A673 (cell line): ENCODE measurements at regions not wholly inside any gene's neighbourhood (a gene's known extent, or its start where the extent isn't known, plus 50 kb on each side); places are given as distances from the start of the nearest gene placed in this dataset.

Experiments
- EZH2 ChIP-seq: fragments of 200-600 bp; sonication (generic); IDR thresholded peaks from 2 replicates; pipeline ENCODE4 v1.6.1; 2017; ENCODE audit warnings: borderline replicate concordance, low read depth, mild to moderate bottlenecking, mixed read lengths, antibody characterized with exemption, low read length; ENCODE audit not compliant: poor library complexity, severe bottlenecking
- TF ChIP-seq, protein P1 (sequence below): fragments of 300-800, 200-600 bp; sonication (generic); conservative IDR thresholded peaks from 2 replicates; pipeline ENCODE4 v1.5.1; 2017; ENCODE audit warnings: low read depth, mild to moderate bottlenecking, antibody characterized with exemption, low read length, moderate library complexity, mixed read lengths

DNA sequence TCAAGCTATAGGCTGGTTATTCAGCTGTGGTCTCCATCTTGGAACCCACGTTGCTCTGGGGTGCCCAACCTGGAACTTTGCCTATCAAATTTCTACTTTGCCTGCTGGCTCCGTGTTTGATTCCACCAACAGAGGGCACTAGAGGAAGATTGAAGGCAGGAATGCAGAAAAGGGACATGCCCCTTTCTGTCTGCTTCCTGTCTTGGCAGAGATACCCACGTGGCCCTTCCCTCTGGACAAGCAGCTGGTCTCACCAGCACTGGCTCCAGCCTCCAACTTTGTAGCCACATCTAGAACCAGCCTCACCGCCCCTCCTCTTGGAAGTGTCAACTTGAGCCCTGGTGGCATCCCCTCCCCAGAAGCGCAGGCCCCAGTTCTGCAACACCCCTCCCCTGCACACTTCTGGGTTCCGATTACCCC is 52.1 kb upstream of the ZNF438 start:
- TF ChIP-seq, protein P1, sequence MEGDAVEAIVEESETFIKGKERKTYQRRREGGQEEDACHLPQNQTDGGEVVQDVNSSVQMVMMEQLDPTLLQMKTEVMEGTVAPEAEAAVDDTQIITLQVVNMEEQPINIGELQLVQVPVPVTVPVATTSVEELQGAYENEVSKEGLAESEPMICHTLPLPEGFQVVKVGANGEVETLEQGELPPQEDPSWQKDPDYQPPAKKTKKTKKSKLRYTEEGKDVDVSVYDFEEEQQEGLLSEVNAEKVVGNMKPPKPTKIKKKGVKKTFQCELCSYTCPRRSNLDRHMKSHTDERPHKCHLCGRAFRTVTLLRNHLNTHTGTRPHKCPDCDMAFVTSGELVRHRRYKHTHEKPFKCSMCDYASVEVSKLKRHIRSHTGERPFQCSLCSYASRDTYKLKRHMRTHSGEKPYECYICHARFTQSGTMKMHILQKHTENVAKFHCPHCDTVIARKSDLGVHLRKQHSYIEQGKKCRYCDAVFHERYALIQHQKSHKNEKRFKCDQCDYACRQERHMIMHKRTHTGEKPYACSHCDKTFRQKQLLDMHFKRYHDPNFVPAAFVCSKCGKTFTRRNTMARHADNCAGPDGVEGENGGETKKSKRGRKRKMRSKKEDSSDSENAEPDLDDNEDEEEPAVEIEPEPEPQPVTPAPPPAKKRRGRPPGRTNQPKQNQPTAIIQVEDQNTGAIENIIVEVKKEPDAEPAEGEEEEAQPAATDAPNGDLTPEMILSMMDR, result peak; percentile 73
- no peak for TF ChIP-seq EZH2
